Thyroid gland (tissue), 4 donors: ENCODE measurements at regions not wholly inside any gene's neighbourhood (a gene's known extent, or its start where the extent isn't known, plus 50 kb on each side); places are given as distances from the start of the nearest gene placed in this dataset.

ENCODE experiments used
- DNase-seq, 2 donors: peaks; one replicate each; pipeline ENCODE4 v3.0.0-alpha.2; 2019
- H3K27ac ChIP-seq, 3 donors: fragments of 200-600 bp; sonication (generic); 1 replicate in 2 of 3; 2 replicates in 1 of 3; pipeline ENCODE4 v1.5.1; 2016 to 2019; ENCODE audit warnings: mild to moderate bottlenecking in 1 of 3, moderate library complexity in 1 of 3
- H3K27me3 ChIP-seq: fragments of 200-600 bp; sonication (generic); one replicate; pipeline ENCODE4 v1.5.1; 2019
- H3K36me3 ChIP-seq, 2 donors: fragments of 200-600 bp; sonication (generic); one replicate each; pipeline ENCODE4 v1.5.1; 2016 to 2019
- H3K4me1 ChIP-seq, 2 donors: fragments of 200-600 bp; sonication (generic); one replicate each; pipeline ENCODE4 v1.5.1; 2017 to 2019
- H3K4me3 ChIP-seq, 3 donors: fragments of 200-600 bp; sonication (generic); replicated peaks in 1 of 3; 1 replicate in 2 of 3; 2 replicates in 1 of 3; pipeline ENCODE4 v1.5.1; 2016; ENCODE audit warnings: mild to moderate bottlenecking in 1 of 3
- H3K9me3 ChIP-seq: fragments of 200-600 bp; sonication (generic); one replicate; pipeline ENCODE4 v1.5.1; 2017
- POLR2A ChIP-seq, 2 donors: fragments of 450-650 bp; IDR thresholded peaks; one replicate each; pipeline ENCODE4 v1.6.1; 2017; ENCODE audit warnings: antibody characterized with exemption in 2 of 2, mild to moderate bottlenecking in 2 of 2, moderate library complexity in 1 of 2
- WGBS, 2 donors: methylation state at CpG; one replicate each; pipeline ENCODE4 v1.1.5; 2017; 5-methylcytosine and 5-hydroxymethylcytosine counted together
- intact Hi-C: fragments of 100-400 bp; cut with DNase I; formaldehyde crosslinking; loops from one replicate; pipeline ENCODE4 v1.15.1; 2023
- TF ChIP-seq, protein P1 (sequence below), 6 experiments: fragments of 200-600 bp in 3 of 6; fragments of 450-650 bp in 3 of 6; sonication (generic) in 3 of 6; IDR thresholded peaks; one replicate each; pipeline ENCODE4 v1.5.1; 2016 to 2019; ENCODE audit warnings: antibody characterized with exemption in 6 of 6, mild to moderate bottlenecking in 2 of 6, inconsistent platforms in 1 of 6, moderate library complexity in 1 of 6

- Histone ChIP-seq H3K36me3 (no peaks in the 10 kb centered on the region), H3K4me1 (peaks cover 0 to 12% of the 10 kb centered on the region in 2 donors), H3K27me3 (no peaks in the 10 kb centered on the region), H3K9me3 (no peaks in the 10 kb centered on the region), H3K4me3 (no peak overlapping the region), H3K27ac (no peak overlapping the region)
- intact Hi-C loops: no loop called here
- no peak for DNase-seq
- 89 to 92% methylated on average over 4 of the region's 4 CpGs for WGBS, 2 donors
- no peak for TF ChIP-seq POLR2A (IDR thresholded peaks at IDR 0.05)
- TF ChIP-seq, protein P1, sequence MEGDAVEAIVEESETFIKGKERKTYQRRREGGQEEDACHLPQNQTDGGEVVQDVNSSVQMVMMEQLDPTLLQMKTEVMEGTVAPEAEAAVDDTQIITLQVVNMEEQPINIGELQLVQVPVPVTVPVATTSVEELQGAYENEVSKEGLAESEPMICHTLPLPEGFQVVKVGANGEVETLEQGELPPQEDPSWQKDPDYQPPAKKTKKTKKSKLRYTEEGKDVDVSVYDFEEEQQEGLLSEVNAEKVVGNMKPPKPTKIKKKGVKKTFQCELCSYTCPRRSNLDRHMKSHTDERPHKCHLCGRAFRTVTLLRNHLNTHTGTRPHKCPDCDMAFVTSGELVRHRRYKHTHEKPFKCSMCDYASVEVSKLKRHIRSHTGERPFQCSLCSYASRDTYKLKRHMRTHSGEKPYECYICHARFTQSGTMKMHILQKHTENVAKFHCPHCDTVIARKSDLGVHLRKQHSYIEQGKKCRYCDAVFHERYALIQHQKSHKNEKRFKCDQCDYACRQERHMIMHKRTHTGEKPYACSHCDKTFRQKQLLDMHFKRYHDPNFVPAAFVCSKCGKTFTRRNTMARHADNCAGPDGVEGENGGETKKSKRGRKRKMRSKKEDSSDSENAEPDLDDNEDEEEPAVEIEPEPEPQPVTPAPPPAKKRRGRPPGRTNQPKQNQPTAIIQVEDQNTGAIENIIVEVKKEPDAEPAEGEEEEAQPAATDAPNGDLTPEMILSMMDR (IDR thresholded peaks at IDR 0.05): no peak
These were observed 1058.2 kb upstream of the CRIM1 start for GRCh38 chr2:35297403-35297802.

DNA sequence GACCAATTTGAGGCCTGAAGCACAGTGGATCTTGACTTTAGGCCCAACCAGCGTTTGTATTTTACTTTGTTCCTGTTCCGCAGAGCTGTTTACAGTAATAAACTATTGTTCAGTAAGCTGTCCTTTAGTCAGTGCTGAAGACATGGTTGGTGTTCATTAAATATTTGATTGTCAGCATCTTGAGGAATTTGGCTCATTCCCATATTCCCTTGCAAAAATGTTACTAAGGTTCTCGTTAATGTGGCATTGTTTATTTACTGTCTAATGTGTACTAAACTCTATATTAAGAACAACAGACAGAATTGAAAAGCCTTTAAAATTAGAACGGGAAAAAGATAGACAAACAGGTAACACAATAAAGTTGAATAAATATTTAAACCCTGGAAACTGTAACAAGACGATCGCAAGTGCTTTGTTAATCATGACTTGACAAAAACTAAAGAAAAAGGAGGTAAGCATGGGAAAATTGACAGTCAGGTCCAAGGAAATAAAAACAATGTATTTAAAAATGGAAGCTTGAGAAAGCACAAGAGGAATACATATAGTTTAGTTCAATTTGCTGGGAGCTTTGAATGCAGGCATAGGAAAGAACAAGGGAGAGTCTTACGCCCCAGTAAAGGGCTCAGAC lies 1060.8 kb upstream of the CRIM1 start:
- no peak for TF ChIP-seq POLR2A (IDR thresholded peaks at IDR 0.05)
- TF ChIP-seq, protein P1 (IDR thresholded peaks at IDR 0.05): no peak
- no peak for DNase-seq
- H3K9me3 ChIP-seq: no peaks in the 10 kb centered on the region
- H3K4me3 ChIP-seq: no peak overlapping the region
- intact Hi-C loops: no loop called here
- no peaks in the 10 kb centered on the region for H3K27me3 ChIP-seq
- 87 to 88% methylated on average over 7 of the region's 7 CpGs for WGBS, 2 donors
- H3K27ac ChIP-seq: no peak overlapping the region
- H3K4me1 ChIP-seq: peaks cover 0 to 12% of the 10 kb centered on the region in 2 donors
- no peaks in the 10 kb centered on the region for H3K36me3 ChIP-seq

DNA sequence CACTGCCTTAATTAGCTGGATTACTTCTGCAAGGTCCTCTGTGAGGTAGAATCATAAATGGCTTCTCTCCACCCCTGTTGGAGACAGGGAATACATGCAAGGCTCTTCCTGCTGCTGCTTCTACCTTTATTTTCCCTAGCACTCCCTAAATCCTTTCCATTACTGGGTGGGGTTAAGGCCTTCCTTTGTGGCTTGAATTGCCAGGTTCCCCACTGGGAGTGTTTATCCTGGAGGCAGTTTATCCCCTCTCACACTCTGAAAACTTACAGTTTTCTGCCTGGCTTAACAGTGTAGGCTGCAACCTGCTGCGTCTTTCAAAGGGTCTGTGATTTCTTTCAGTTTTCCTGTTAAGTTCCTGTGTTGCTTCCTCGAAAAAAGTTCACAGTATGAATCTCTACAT lies 1062.3 kb upstream of the CRIM1 start:
- 36 to 42% methylated on average over 2 of the region's 2 CpGs for WGBS, 2 donors
- Histone ChIP-seq H3K4me3 (no peak overlapping the region), H3K27ac (no peak overlapping the region), H3K9me3 (no peaks in the 10 kb centered on the region), H3K27me3 (no peaks in the 10 kb centered on the region), H3K36me3 (no peaks in the 10 kb centered on the region), H3K4me1 (peaks cover 0 to 3% of the 10 kb centered on the region in 2 donors)
- no peak for TF ChIP-seq POLR2A (IDR thresholded peaks at IDR 0.05)
- TF ChIP-seq, protein P1 (IDR thresholded peaks at IDR 0.05): no peak
- intact Hi-C loops: no loop called here
- DNase-seq: no peak

- intact Hi-C loops: no loop called here
- Histone ChIP-seq H3K27me3 (no peaks in the 10 kb centered on the region), H3K36me3 (no peaks in the 10 kb centered on the region), H3K4me1 (no peaks in the 10 kb centered on the region), H3K9me3 (no peaks in the 10 kb centered on the region), H3K4me3 (no peak overlapping the region), H3K27ac (no peak overlapping the region)
- 74 to 77% methylated on average over 2 of the region's 2 CpGs for WGBS, 2 donors
- no peak for DNase-seq
- no peak for TF ChIP-seq POLR2A (IDR thresholded peaks at IDR 0.05)
- TF ChIP-seq, protein P1 (IDR thresholded peaks at IDR 0.05): no peak
These were observed 1063.4 kb upstream of the CRIM1 start for GRCh38 chr2:35292199-35292598.

DNA sequence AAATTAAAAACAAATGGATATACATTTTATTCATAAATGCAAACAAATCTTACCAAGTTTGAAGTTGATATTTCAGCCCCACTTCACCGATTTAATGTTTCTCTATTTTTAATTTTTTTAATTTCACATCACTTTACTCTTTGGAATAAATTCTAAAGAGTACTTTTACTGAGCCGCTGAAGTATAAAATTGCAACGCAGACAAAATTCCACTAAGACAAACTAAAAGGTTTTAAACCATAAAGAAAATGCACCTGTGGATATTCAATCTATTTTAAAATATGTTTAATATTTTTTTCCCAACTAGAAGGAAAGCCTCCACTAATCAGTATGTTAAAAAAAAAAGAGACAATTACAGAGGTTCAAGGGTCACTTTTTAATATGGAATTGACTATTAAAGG lies 1073.9 kb upstream of the CRIM1 start:
- Histone ChIP-seq H3K27ac (no peak overlapping the region), H3K27me3 (no peaks in the 10 kb centered on the region), H3K4me1 (no peaks in the 10 kb centered on the region), H3K4me3 (no peak overlapping the region), H3K36me3 (no peaks in the 10 kb centered on the region), H3K9me3 (no peaks in the 10 kb centered on the region)
- WGBS, 2 donors: 83 to 89% methylated on average over 3 of the region's 3 CpGs
- intact Hi-C loops: no loop called here
- DNase-seq: no peak
- TF ChIP-seq, protein P1 (IDR thresholded peaks at IDR 0.05): no peak
- TF ChIP-seq POLR2A (IDR thresholded peaks at IDR 0.05): no peak
